ENCODE measurements at regions not wholly inside any gene's neighbourhood (a gene's known extent, or its start where the extent isn't known, plus 50 kb on each side); places are given as distances from the start of the nearest gene placed in this dataset.
"Not testable (repeated sequence)": the region's sequence is repeated elsewhere in the genome, so short reads cannot be mapped to it uniquely, and the experiment has no call there.

- not testable (repeated sequence) for H3K36me3 ChIP-seq (ENCODE audit: control insufficient read depth, insufficient read depth, low read length); H3K9me3 ChIP-seq (ENCODE audit: control insufficient read depth in 2 of 2, low read length in 2 of 2); H3K27ac ChIP-seq (ENCODE audit: insufficient read depth, low read length, poor library complexity, severe bottlenecking); ATAC-seq (ENCODE audit: low read depth in 2 of 2); H3K27me3 Mint-ChIP-seq; H3K27me3 ChIP-seq (ENCODE audit: control insufficient read depth, insufficient read depth, low read length); H3K36me3 Mint-ChIP-seq; H3K4me1 ChIP-seq (ENCODE audit: control insufficient read depth, insufficient read depth, low read length, poor library complexity, severe bottlenecking); H3K4me3 Mint-ChIP-seq; H3K9me3 Mint-ChIP-seq; DNase-seq; H3K4me1 Mint-ChIP-seq; H3K27ac Mint-ChIP-seq; H3K4me3 ChIP-seq (ENCODE audit: low read depth, low read length)
These were observed 51.7 kb upstream of the RBFOX2 start for GRCh38 chr22:36080281-36080680.

- Mint-ChIP-seq H3K27ac (no peak overlapping the region), H3K4me3 (no peak overlapping the region), H3K36me3 (no peaks in the 10 kb centered on the region), H3K4me1 (no peaks in the 10 kb centered on the region), H3K27me3 (no peaks in the 10 kb centered on the region), H3K9me3 (peaks cover 0 to 3% (median 0%) of the 10 kb centered on the region in 7 donors)
- no peaks in the 10 kb centered on the region for H3K27me3 ChIP-seq (ENCODE audit: control insufficient read depth, insufficient read depth, low read length)
- H3K36me3 ChIP-seq (ENCODE audit: control insufficient read depth, insufficient read depth, low read length): no peaks in the 10 kb centered on the region
- no peak overlapping the region for H3K4me3 ChIP-seq (ENCODE audit: low read depth, low read length)
- DNase-seq (no peak), ATAC-seq (ENCODE audit: low read depth in 2 of 2) (no peak)
- no peaks in the 10 kb centered on the region for H3K9me3 ChIP-seq (ENCODE audit: control insufficient read depth in 2 of 2, low read length in 2 of 2)
- no peaks in the 10 kb centered on the region for H3K4me1 ChIP-seq (ENCODE audit: control insufficient read depth, insufficient read depth, low read length, poor library complexity, severe bottlenecking)
- no peak overlapping the region for H3K27ac ChIP-seq (ENCODE audit: insufficient read depth, low read length, poor library complexity, severe bottlenecking)
These were observed 50.4 kb upstream of the RBFOX2 start for GRCh38 chr22:36079041-36079440.
